DOHH2 (cell line): ENCODE measurements at regions not wholly inside any gene's neighbourhood (a gene's known extent, or its start where the extent isn't known, plus 50 kb on each side); places are given as distances from the start of the nearest gene placed in this dataset.

Experiments
- H3F3A ChIP-seq: fragments of 200-600 bp; sonication (generic), shearing (Covaris generic); 2 replicates; pipeline ENCODE4 v1.6.0; 2016; ENCODE audit warnings: antibody characterized with exemption, mild to moderate bottlenecking; ENCODE audit not compliant: control insufficient read depth, insufficient read depth
- H3K27ac ChIP-seq: fragments of 200-600 bp; sonication (generic); 2 replicates; pipeline ENCODE4 v1.5.1; 2014; ENCODE audit warnings: low read depth, mild to moderate bottlenecking, low read length, moderate library complexity
- H3K27me3 ChIP-seq: fragments of 200-600 bp; sonication (generic); 2 replicates; pipeline ENCODE4 v1.6.1; 2014; ENCODE audit warnings: mild to moderate bottlenecking, low read length, mixed read lengths; ENCODE audit not compliant: control insufficient read depth
- H3K36me3 ChIP-seq: fragments of 200-600 bp; sonication (generic); 2 replicates; pipeline ENCODE4 v1.6.1; 2014; ENCODE audit warnings: mild to moderate bottlenecking, low read length, moderate library complexity, mixed read lengths; ENCODE audit not compliant: control insufficient read depth
- H3K4me1 ChIP-seq: fragments of 200-600 bp; sonication (generic); 2 replicates; pipeline ENCODE4 v1.6.1; 2014; ENCODE audit warnings: mild to moderate bottlenecking, low read length, mixed read lengths; ENCODE audit not compliant: control insufficient read depth
- H3K4me2 ChIP-seq: fragments of 200-600 bp; sonication (generic); 2 replicates; pipeline ENCODE4 v1.6.0; 2014; ENCODE audit warnings: mild to moderate bottlenecking, low read length, moderate library complexity
- H3K4me3 ChIP-seq: fragments of 200-600 bp; sonication (generic); 2 replicates; pipeline ENCODE4 v1.5.1; 2014; ENCODE audit warnings: mild to moderate bottlenecking, low read length, mixed read lengths
- H3K79me2 ChIP-seq: fragments of 200-600 bp; sonication (generic); 2 replicates; pipeline ENCODE4 v1.6.1; 2014; ENCODE audit warnings: mild to moderate bottlenecking, low read length, mixed read lengths; ENCODE audit not compliant: control insufficient read depth
- H3K9me2 ChIP-seq: fragments of 200-600 bp; sonication (generic); replicated peaks from 2 replicates; pipeline ENCODE4 v1.6.1; 2014; ENCODE audit warnings: mild to moderate bottlenecking, low read length, mixed read lengths; ENCODE audit not compliant: control insufficient read depth
- H3K9me3 ChIP-seq: fragments of 200-600 bp; sonication (generic); 2 replicates; pipeline ENCODE4 v1.6.1; 2014; ENCODE audit warnings: antibody characterized with exemption, low read length, mixed read lengths; ENCODE audit not compliant: control insufficient read depth, insufficient read depth
- H4K20me1 ChIP-seq: fragments of 200-600 bp; sonication (generic); 2 replicates; pipeline ENCODE4 v1.6.0; 2014; ENCODE audit warnings: low read depth, mild to moderate bottlenecking, antibody characterized with exemption, low read length, moderate library complexity; ENCODE audit not compliant: control insufficient read depth, insufficient read depth
- EZH2phosphoT487 ChIP-seq: fragments of 200-600 bp; sonication (generic); IDR thresholded peaks from 2 replicates; pipeline ENCODE4 v1.6.1; 2017; ENCODE audit warnings: borderline replicate concordance, mild to moderate bottlenecking, antibody characterized with exemption, low read length, moderate library complexity, mixed read lengths
- TF ChIP-seq, protein P1 (sequence below): fragments of 200-600 bp; sonication (generic); IDR thresholded peaks from one replicate; pipeline ENCODE4 v1.5.1; 2014; ENCODE audit warnings: antibody characterized with exemption, mild to moderate bottlenecking, low read depth, low read length; ENCODE audit not compliant: poor library complexity, severe bottlenecking

DNA sequence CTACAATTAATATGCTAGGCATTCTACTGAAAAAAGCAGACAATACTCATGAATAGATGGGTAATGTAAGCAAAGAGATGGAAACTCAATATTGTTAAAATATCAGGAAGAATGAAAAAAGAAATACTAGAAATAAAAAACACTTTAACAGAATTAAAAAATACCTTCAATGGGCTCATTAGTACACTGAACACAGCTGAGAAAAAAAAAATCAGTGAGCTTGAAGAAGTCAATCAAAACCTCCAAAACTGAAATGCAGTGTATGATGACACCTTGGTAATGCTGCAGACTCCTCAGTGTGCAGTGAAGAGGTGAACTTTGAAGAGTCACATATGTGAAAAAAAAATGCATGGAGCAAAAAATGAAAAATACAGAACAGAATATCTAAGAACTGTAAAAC lies 227.2 kb downstream of the TMEM26 start:
- no peaks in the 10 kb centered on the region for H3K9me3 ChIP-seq
- TF ChIP-seq, protein P1, sequence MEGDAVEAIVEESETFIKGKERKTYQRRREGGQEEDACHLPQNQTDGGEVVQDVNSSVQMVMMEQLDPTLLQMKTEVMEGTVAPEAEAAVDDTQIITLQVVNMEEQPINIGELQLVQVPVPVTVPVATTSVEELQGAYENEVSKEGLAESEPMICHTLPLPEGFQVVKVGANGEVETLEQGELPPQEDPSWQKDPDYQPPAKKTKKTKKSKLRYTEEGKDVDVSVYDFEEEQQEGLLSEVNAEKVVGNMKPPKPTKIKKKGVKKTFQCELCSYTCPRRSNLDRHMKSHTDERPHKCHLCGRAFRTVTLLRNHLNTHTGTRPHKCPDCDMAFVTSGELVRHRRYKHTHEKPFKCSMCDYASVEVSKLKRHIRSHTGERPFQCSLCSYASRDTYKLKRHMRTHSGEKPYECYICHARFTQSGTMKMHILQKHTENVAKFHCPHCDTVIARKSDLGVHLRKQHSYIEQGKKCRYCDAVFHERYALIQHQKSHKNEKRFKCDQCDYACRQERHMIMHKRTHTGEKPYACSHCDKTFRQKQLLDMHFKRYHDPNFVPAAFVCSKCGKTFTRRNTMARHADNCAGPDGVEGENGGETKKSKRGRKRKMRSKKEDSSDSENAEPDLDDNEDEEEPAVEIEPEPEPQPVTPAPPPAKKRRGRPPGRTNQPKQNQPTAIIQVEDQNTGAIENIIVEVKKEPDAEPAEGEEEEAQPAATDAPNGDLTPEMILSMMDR, result no peak
- TF ChIP-seq EZH2phosphoT487, result no peak

DNA sequence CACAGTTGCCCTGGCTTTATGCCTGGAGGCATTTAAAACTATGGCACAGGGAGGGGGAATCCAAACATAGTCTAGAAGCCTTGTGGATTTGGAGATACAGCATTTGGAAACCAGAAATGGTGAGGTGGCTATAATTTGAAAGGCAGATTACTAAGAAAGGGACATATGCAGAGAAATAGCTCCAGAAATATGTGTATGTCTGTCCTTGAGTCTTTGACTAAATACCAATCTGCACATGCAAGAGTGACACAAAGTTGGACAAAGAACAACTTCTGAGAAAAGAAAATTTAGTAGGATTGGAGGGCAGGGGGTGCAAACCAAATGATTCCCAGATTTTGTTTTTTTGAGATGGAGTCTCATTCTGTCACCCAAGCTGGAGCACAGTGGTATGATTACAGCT lies 229.6 kb downstream of the TMEM26 start:
- TF ChIP-seq EZH2phosphoT487, result no peak
- TF ChIP-seq, protein P1, result no peak

More for the DNA sequence above, 227.2 kb downstream of the TMEM26 start:
- H4K20me1 ChIP-seq, result no peaks in the 10 kb centered on the region
- H3K4me1 ChIP-seq, result no peaks in the 10 kb centered on the region
- H3K9me2 ChIP-seq, result no peaks in the 10 kb centered on the region
- H3K4me3 ChIP-seq, result no peak overlapping the region
- H3K27ac ChIP-seq, result no peak overlapping the region
- no peak overlapping the region for H3K4me2 ChIP-seq
- H3F3A ChIP-seq, result no peaks in the 10 kb centered on the region
- H3K36me3 ChIP-seq, result no peaks in the 10 kb centered on the region
- H3K79me2 ChIP-seq, result no peaks in the 10 kb centered on the region
- no peaks in the 10 kb centered on the region for H3K27me3 ChIP-seq

DNA sequence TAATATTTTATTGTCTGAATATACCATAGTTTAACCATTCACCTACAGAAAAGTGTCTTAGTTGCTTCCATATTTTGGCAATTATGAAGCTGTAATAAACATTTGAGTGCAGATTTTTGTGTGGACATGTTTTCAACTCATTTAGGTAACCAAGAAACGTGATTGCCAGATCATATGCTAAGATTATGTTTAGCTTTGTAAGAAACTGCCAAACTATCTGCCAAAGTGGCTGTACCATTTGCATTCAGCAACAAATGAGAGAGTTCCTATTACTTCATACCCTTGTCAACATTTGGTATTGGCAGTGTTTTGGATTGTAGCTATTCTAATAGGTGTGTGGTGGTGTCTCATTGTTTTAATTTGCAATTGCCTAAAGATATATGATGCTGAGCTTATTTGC lies 233.5 kb downstream of the TMEM26 start:
- Histone ChIP-seq H3K27me3 (no peaks in the 10 kb centered on the region), H3K4me1 (no peaks in the 10 kb centered on the region), H3K4me2 (no peak overlapping the region), H4K20me1 (no peaks in the 10 kb centered on the region), H3K9me2 (no peaks in the 10 kb centered on the region), H3K4me3 (no peak overlapping the region), H3K9me3 (no peaks in the 10 kb centered on the region), H3K36me3 (no peaks in the 10 kb centered on the region), H3K27ac (no peak overlapping the region), H3K79me2 (no peaks in the 10 kb centered on the region), H3F3A (no peaks in the 10 kb centered on the region)
- no peak for TF ChIP-seq EZH2phosphoT487
- TF ChIP-seq, protein P1, result no peak

More for the DNA sequence above, 229.6 kb downstream of the TMEM26 start:
- Histone ChIP-seq H3K27me3 (no peaks in the 10 kb centered on the region), H3K79me2 (no peaks in the 10 kb centered on the region), H3K4me3 (no peak overlapping the region), H3F3A (no peaks in the 10 kb centered on the region), H3K4me2 (no peak overlapping the region), H3K9me3 (no peaks in the 10 kb centered on the region), H3K4me1 (no peaks in the 10 kb centered on the region), H3K9me2 (no peaks in the 10 kb centered on the region), H4K20me1 (no peaks in the 10 kb centered on the region), H3K36me3 (no peaks in the 10 kb centered on the region), H3K27ac (no peak overlapping the region)
